OCI-LY1 (cell line): ENCODE measurements at regions not wholly inside any gene's neighbourhood (a gene's known extent, or its start where the extent isn't known, plus 50 kb on each side); places are given as distances from the start of the nearest gene placed in this dataset.

Experiments used
- H2AFZ ChIP-seq: fragments of 200-600 bp; sonication (generic), shearing (Covaris generic); 2 replicates; pipeline ENCODE4 v1.6.0; 2014; ENCODE audit warnings: antibody characterized with exemption, mild to moderate bottlenecking, low read length
- H3F3A ChIP-seq: fragments of 200-600 bp; sonication (generic), shearing (Covaris generic); 2 replicates; pipeline ENCODE4 v1.6.0; 2014; ENCODE audit warnings: mild to moderate bottlenecking, antibody characterized with exemption, low read length, moderate library complexity; ENCODE audit not compliant: insufficient read depth
- H3K27ac ChIP-seq: fragments of 200-600 bp; sonication (generic); 2 replicates; pipeline ENCODE4 v1.5.1; 2014; ENCODE audit warnings: low read length, mixed run types, mild to moderate bottlenecking, low read depth; ENCODE audit not compliant: poor library complexity, severe bottlenecking
- H3K27me3 ChIP-seq: fragments of 200-600 bp; sonication (generic); 2 replicates; pipeline ENCODE4 v1.6.0; 2014; ENCODE audit warnings: antibody characterized with exemption, mild to moderate bottlenecking, low read length, moderate library complexity; ENCODE audit not compliant: insufficient read depth
- H3K36me3 ChIP-seq: fragments of 200-600 bp; sonication (generic); 2 replicates; pipeline ENCODE4 v1.6.1; 2014; ENCODE audit warnings: mild to moderate bottlenecking, antibody characterized with exemption, low read length, moderate library complexity, mixed read lengths; ENCODE audit not compliant: insufficient read depth
- H3K4me1 ChIP-seq: fragments of 200-600 bp; sonication (generic); 2 replicates; pipeline ENCODE4 v1.5.1; 2014; ENCODE audit warnings: mild to moderate bottlenecking, low read length, moderate library complexity; ENCODE audit not compliant: insufficient read depth, severe bottlenecking
- H3K4me2 ChIP-seq: fragments of 200-600 bp; sonication (generic), shearing (Covaris generic); 2 replicates; pipeline ENCODE4 v1.6.1; 2014; ENCODE audit warnings: low read length
- H3K4me3 ChIP-seq: fragments of 200-600 bp; sonication (generic); 2 replicates; pipeline ENCODE4 v1.5.1; 2014; ENCODE audit warnings: low read length, low read depth, mild to moderate bottlenecking, mixed read lengths; ENCODE audit not compliant: poor library complexity, severe bottlenecking
- H3K79me2 ChIP-seq: fragments of 200-600 bp; shearing (Covaris generic); 2 replicates; pipeline ENCODE4 v1.6.1; 2016; ENCODE audit warnings: mixed run types, low read length, mixed read lengths; ENCODE audit not compliant: insufficient read depth
- H3K9ac ChIP-seq: fragments of 200-600 bp; sonication (generic), shearing (Covaris generic); 2 replicates; pipeline ENCODE4 v1.6.1; 2014; ENCODE audit warnings: mild to moderate bottlenecking, low read length, mixed read lengths
- H3K9me2 ChIP-seq: fragments of 200-600 bp; sonication (generic), shearing (Covaris generic); 2 replicates; pipeline ENCODE4 v1.6.1; 2014; ENCODE audit warnings: low read depth, mild to moderate bottlenecking, low read length, mixed read lengths
- H3K9me3 ChIP-seq: fragments of 200-600 bp; shearing (Covaris generic); 2 replicates; pipeline ENCODE4 v1.6.1; 2014; ENCODE audit warnings: low read length, mixed read lengths
- H4K20me1 ChIP-seq: fragments of 200-600 bp; sonication (generic), shearing (Covaris generic); 2 replicates; pipeline ENCODE4 v1.6.0; 2016; ENCODE audit warnings: mild to moderate bottlenecking, low read length; ENCODE audit not compliant: insufficient read depth
- EZH2 ChIP-seq: fragments of 200-600 bp; sonication (generic), shearing (Covaris generic); IDR thresholded peaks from 2 replicates; pipeline ENCODE4 v1.8.0; 2017; ENCODE audit warnings: borderline replicate concordance, mixed run types, mild to moderate bottlenecking, antibody characterized with exemption, low read length, moderate library complexity, mixed read lengths
- TF ChIP-seq, protein P1 (sequence below): fragments of 200-600 bp; sonication (generic), shearing (Covaris generic); IDR thresholded peaks from 2 replicates; pipeline ENCODE4 v1.5.1; 2017; ENCODE audit warnings: mild to moderate bottlenecking, antibody characterized with exemption, low read length, moderate library complexity, mixed read lengths

DNA sequence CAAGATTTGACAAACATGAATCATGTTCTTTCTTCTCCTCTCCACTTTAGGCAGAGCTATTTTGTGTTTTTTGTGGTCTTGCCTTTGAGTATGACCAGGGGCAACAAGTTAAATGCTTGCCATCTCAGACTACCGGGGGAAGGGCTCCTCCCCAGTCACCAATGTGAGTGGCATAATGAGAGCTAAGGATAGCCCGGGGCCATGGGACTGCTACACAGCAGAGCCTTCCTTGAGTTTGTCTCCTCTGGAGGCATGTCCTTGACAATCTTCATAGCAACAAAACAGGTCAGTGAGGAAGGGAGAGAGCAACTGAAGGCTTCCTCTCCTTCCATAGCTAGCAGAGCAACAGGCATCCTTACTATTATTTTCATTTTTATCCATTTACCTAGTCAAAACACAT lies 299.3 kb downstream of the ENC1 start:
- H3K9me3 ChIP-seq = no peaks in the 10 kb centered on the region
- H3K27ac ChIP-seq = no peak overlapping the region
- no peak overlapping the region for H3K4me2 ChIP-seq
- no peaks in the 10 kb centered on the region for H3K27me3 ChIP-seq
- no peak overlapping the region for H3K4me3 ChIP-seq
- H4K20me1 ChIP-seq = no peaks in the 10 kb centered on the region
- no peaks in the 10 kb centered on the region for H3K4me1 ChIP-seq
- no peaks in the 10 kb centered on the region for H3K36me3 ChIP-seq
- no peak overlapping the region for H3K9ac ChIP-seq
- no peaks in the 10 kb centered on the region for H3F3A ChIP-seq
- TF ChIP-seq, protein P1, sequence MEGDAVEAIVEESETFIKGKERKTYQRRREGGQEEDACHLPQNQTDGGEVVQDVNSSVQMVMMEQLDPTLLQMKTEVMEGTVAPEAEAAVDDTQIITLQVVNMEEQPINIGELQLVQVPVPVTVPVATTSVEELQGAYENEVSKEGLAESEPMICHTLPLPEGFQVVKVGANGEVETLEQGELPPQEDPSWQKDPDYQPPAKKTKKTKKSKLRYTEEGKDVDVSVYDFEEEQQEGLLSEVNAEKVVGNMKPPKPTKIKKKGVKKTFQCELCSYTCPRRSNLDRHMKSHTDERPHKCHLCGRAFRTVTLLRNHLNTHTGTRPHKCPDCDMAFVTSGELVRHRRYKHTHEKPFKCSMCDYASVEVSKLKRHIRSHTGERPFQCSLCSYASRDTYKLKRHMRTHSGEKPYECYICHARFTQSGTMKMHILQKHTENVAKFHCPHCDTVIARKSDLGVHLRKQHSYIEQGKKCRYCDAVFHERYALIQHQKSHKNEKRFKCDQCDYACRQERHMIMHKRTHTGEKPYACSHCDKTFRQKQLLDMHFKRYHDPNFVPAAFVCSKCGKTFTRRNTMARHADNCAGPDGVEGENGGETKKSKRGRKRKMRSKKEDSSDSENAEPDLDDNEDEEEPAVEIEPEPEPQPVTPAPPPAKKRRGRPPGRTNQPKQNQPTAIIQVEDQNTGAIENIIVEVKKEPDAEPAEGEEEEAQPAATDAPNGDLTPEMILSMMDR = no peak
- no peak for TF ChIP-seq EZH2
- no peaks in the 10 kb centered on the region for H3K9me2 ChIP-seq
- H3K79me2 ChIP-seq = no peaks in the 10 kb centered on the region
- H2AFZ ChIP-seq = no peak overlapping the region

DNA sequence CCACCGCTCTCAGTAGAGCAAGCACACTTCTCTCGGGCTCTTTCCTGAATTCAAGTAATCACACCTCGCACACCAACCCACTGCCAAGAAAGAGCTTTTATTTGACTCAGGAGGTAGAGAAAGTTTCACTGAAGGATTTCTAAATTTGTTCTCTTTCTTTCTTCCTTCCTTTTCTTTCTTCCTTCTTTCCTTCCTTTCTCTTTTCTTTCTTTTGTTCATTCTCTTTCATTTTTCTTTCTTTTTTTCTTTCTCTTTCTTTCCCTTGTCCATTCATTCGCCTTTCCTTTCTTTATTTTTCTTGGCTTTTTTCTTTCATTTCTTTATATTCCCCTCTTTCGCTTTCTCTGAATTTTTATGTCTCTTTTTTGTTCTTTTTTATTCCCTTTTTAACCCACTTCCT lies 300.1 kb downstream of the ENC1 start:
- Histone ChIP-seq H3K9me3 (no peaks in the 10 kb centered on the region), H3F3A (no peaks in the 10 kb centered on the region), H3K4me2 (no peak overlapping the region), H3K9me2 (no peaks in the 10 kb centered on the region), H3K27me3 (no peaks in the 10 kb centered on the region), H4K20me1 (no peaks in the 10 kb centered on the region), H3K79me2 (no peaks in the 10 kb centered on the region), H3K36me3 (no peaks in the 10 kb centered on the region), H2AFZ (no peak overlapping the region), H3K9ac (no peak overlapping the region), H3K27ac (no peak overlapping the region), H3K4me3 (no peak overlapping the region), H3K4me1 (no peaks in the 10 kb centered on the region)
- TF ChIP-seq, protein P1 = no peak
- TF ChIP-seq EZH2 = no peak

DNA sequence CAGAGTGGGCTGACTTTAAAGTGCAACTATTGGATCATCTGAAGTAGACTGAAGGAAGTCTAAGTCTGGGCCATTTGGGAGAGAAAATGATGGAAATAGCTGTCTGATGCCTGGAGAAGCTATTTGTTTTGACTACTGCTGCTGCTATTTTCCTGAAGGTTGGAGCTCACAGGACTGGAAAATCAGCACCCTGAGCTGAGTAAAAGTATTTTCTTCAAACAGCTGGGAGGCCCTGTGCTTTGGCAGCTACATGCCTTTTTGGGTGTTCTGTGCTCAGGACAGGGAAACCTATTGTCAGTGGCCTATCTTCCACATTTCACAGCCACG lies 302.6 kb downstream of the ENC1 start:
- no peak overlapping the region for H3K4me2 ChIP-seq

More for the DNA sequence above, 302.6 kb downstream of the ENC1 start:
- Histone ChIP-seq H4K20me1 (no peaks in the 10 kb centered on the region), H2AFZ (no peak overlapping the region), H3K4me3 (no peak overlapping the region), H3K27me3 (no peaks in the 10 kb centered on the region), H3K9ac (no peak overlapping the region), H3K9me2 (no peaks in the 10 kb centered on the region), H3K4me1 (no peaks in the 10 kb centered on the region), H3K27ac (no peak overlapping the region), H3K9me3 (no peaks in the 10 kb centered on the region), H3F3A (no peaks in the 10 kb centered on the region), H3K36me3 (no peaks in the 10 kb centered on the region), H3K79me2 (no peaks in the 10 kb centered on the region)
- TF ChIP-seq, protein P1 = no peak
- no peak for TF ChIP-seq EZH2
